Fibroblast of skin of abdomen (primary cell): ENCODE measurements at regions not wholly inside any gene's neighbourhood (a gene's known extent, or its start where the extent isn't known, plus 50 kb on each side); places are given as distances from the start of the nearest gene placed in this dataset.
"Not testable (repeated sequence)": the region's sequence is repeated elsewhere in the genome, so short reads cannot be mapped to it uniquely, and the experiment has no call there.

Experiments used
- DNase-seq: peaks from one replicate; pipeline ENCODE4 v3.0.0-alpha.2; 2013

DNA sequence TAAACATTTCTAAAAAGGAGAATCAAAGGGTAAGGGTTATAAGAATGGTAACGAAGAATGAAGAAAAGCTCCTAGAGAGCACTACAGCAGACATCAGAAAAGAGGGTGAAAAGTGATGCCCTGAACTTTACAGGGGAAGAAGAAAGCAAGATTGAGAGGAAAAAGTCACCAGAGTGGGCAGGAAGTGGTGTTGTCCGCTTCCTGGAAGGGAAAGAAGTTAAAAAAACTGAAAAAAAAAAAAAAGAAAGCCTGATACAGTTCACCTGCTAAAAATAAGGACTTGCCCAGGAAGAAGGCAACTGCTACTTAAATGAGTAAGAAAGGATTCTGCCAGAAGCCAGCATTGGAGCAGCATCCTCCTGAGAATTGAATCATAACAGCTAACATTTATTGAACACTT, 330.1 kb upstream of the PHF14 start:
- DNase-seq, result no peak

DNA sequence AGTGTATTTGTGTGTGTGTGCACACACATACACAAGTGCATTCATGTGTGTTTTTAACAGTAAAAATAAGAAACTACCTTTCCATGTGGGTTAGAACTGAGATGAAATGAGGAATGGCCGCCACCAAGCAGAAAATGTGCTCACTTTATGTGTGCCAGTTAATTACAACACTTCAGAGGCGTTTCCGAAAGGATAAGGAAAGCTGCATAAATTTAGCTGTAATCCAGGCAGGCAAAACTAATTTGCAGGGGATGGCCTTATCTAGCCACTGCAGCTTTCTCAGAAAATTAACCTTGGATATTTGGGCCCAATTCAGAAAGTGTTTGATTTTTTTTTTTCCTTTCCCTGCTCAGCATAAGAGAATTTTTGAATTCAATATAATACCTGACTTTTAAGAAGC, 328.8 kb upstream of the PHF14 start:
- no peak for DNase-seq

DNA sequence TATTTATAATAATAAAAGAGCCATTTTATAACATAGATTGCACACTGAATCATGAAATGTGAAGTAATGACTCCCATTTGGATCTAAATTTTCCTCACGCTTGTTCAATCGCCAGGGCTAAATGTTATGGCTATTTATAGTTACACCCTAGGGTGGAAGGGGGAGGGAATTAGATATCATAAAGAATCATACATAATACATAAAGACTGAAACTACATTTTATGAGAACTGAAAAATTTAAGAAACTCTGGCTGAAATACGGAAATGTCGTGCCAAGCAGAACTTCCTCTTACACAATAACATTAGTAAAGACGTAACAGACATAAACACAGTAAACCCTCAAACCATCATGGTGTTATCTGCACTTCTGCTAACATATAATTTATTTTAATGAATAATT, 327.5 kb upstream of the PHF14 start:
- DNase-seq, result no peak

DNA sequence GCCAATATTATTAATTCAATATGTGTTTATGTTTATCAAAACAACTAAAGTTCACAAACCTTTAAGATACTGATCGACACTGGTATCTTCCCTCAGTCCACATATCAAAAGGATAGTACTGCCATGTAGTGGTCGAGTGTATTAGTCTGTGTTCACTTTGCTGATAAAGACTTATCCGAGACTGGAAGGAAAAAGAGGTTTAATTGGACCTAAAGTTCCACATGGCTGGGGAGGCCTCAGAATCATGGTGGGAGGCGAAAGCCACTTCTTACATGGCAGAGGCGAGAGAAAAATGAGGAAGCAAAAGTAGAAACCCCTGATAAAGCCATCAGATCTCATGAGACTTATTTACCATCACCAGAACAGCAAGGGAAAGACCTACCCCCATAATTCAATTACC, 325.4 kb upstream of the PHF14 start:
- DNase-seq, result no peak

DNA sequence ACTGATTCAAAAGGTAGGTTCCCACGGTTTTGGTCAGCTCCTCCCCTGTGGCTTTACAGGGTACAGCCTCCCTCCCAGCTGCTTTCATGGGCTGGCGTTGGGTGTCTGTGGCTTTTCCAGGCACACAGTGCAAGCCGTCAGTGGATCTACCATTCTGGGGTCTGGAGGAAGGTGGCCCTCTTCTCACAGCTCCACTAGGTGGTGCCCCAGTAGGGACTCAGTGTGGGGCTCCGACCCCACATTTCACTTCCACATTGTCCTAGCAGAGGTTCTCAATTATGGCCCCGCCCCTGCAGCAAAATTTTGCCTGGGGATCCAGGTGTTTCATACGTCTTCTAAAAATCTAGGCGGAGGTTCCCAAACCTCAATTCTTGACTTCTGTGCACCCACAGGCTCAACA, 324.6 kb upstream of the PHF14 start:
- not testable (repeated sequence) for DNase-seq

DNA sequence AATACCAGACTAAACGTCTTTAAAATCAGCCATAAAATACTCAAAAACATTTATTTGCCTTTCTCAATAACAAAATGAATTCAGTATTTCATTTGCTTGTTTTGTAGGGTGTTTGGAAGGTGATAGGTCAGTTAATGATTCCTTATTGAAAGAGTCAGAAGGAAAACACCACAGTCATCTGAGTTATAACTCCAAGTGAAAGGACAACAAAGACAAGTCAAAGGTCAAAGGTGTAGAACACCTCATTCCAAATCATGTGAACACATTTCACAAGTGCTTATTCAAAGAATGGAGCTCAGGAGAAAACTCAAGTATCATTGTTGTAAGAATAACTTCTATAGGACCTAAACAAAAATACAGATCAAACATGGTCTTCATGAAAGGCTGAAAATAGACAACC, 318.6 kb upstream of the PHF14 start:
- no peak for DNase-seq

DNA sequence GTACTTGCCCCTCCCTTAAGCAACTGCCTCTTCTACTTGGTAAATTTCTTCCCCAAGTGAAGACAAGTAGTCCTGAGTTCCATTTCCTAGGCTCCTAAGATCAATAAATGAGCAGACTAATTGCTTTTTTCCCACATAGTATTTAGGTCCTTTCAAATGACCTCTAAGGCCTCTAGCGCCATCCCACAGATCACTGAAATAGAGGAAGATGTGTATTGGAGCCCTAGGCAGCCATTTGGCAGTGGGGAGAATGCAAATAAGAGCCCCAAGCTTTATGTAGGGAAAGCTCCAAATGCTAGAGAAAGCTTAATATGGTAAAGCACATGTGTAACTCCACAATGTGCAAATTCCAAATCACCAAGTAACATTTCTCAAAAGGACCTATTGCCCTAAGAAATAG, 316.5 kb upstream of the PHF14 start:
- no peak for DNase-seq

DNA sequence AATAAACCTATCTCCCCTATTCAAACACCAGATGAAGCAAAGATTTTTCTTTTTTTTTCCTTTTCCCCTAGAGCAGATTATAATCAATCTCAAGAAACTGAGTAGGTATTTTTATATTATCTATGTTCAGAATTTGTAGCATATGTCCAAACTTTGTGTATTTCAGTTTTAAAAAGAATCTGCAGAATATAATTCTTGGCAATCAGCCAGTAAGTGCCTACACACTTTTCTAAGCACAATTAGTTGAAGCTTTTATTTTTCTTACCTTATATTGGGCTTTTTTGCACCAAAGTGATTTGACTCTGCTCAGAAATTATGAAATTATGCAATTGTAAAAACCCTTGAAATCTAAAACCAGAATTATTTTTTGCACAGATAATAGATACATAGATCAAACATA, 315.8 kb upstream of the PHF14 start:
- no peak for DNase-seq

DNA sequence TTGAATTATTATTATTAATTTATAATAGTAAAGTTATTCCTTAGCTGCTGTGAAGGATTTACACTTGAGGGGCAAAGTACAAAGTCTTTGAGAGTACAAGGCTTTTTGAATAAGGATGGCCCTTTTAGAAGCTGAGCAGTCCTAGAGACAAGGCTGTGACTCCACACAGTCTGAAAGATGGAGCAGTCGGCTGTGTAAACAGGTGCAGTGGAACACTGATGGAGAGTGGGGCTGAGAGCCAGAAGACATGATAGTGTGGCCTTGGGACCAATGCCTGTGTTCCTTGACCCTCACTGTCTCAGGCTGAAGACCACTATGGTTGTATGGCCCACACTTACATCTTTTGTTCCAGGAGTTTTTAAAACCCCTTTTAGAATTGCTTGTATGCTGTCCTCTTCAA, 311.2 kb upstream of the PHF14 start:
- DNase-seq, result no peak

DNA sequence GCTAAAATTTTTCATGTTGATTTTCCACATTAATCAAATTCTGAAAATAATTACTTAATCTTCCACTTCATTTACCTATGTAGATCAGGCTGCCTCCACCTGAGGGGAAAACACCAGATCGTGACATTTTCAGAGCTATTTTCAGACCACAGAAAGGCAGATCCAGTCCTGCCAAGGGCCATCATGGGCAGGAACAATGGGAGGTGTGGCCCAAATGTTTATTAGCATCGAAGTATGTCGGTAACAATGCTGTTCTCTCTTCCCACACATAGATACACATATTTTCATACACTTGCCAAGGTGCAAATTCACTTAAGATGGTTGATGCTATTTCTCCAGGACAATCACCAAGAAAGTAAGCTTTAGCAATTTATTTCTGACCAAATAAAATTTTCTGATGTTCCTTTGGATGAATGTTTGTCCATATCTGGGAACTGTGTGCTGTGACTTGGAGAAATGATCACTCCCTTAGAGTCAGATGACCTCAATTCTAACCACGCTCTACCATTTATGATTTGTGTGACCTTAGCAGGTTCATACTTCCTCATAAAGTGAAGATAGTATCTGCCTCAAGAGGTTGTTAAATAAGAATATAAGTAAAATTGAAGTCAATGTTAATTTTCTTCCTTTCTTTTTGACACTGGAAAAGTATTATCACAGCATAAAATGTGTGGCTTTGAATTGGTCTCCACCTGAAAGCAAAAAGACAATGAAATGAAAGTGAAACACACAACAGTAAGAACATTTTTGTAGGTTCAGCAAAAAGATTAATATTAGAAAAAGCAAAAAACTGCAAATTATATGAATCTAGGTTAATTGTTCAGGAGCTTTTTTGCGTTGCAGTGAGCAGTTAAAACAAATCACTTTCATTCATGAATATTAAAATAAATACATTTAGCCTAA, 310.4 kb upstream of the PHF14 start:
- no peak for DNase-seq

DNA sequence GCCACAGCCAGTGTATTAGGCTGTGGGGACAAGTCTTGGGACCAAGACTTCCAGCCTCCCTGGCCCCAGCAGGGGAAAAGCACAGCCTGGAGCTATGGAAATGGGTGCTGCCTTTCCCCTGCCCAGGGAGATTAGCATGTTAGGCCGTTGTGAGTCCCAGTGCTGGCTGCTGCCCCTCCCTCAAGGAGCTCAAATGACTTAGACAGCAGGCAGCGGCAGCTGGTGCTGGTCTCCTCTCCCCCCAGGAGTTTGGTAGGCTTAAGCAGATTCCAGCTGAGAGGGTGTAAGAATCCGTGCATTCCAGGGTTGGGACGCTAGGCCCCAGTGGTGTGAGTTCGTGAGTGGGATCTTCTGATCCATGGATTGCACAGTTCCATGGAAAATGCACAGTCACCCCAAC, 301.5 kb upstream of the PHF14 start:
- no peak for DNase-seq

DNA sequence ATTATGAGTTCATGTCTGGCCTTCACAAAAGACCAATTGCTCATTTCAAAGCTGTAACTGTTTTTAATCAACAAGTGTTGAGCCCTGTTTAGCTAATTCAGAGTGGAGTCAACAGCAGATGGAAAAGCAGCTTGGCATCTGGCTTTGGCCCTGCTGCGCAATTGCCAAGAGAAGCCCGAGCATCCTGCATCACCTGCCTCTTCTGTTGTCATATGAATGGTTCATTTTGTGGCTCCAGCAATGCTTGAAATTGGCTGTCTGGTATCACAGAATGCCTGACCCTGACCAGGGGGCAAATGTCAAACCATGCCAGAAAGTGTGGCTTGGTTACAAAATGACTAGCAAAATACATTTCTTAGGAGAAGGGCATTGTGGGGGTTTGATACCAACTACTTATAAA, 296.5 kb upstream of the PHF14 start:
- no peak for DNase-seq

DNA sequence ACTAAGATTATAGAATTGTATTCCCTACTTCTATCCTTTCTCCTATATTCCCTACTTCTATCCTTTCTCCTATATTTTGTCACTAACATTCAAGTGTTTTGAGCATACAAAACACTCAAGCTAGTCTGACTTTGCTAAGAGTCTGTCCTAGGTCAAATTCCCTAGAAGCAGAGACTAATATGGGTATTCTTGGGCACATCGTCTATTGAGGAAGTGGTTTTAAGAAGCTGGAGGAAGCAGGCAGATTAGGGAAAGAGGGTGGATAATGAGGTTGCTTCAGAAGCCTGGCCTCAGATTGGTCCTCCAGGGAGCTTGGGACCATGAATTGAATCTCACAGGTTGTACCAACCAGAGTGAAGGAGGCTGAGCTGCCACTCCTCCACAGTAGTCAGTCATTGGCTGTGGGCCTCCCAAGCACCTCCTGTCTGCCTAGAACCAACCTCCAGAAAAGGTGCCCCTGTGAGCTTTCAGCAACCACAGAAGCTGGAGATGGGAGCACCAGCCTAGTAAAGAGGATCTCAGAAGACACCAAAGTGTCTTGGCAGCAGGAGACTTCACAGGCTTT, 295.9 kb upstream of the PHF14 start:
- DNase-seq, result no peak

DNA sequence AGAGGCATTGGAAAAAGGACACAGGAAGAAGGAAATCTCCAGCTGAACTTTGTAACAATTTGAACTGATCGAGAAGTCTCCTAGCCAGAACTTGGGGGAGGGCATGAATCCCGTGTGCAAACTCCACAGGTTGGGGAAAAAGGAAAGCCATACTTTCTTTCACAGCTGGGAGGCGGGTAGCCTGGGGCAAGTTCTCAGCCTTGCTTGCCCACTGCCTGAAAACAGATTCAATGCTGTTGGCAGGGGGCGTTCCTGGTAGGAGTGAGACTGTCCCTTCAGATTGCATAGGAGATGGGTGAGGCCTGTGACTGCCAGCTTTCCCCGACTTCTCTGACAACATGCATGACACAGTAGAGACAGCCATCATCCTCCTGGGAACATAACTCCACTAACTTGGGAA, 289.1 kb upstream of the PHF14 start:
- DNase-seq, result no peak

DNA sequence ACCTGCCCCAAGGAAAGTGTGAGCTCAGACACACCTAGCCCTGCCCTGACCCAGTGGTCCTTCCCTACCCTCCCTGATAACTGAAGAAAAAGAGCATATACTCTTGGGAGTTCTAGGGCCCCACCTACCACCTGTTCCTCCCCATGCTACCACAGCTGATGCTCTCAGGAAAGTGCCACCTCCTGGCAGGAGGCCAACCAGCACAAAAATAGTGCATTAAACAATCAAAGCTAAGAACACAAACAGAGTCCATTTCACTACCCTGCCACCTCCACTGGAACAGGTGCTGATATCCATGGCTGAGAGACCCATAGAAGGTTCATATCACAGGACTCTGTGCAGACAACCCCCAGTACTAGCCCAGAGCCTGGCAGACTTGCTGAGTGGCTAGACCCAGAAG, 288.6 kb upstream of the PHF14 start:
- DNase-seq, result no peak

DNA sequence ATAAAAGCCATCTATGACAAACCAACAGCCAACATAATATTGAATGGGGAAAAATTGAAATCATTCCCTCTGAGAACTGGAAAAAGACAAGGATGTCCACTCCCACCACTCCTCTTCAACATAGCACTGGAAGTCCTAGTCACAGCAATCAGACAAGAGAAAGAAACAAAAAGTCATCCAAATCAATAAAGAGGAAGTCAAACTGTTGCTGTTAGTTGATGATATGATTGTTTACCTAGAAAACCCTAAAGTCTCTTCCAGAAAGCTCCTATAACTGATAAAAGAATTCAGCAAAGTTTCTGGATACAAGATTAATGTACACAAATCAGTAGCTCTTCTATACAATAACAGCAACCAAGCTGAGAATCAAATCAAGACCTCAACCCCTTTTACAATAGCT, 285.1 kb upstream of the PHF14 start:
- DNase-seq, result no peak

DNA sequence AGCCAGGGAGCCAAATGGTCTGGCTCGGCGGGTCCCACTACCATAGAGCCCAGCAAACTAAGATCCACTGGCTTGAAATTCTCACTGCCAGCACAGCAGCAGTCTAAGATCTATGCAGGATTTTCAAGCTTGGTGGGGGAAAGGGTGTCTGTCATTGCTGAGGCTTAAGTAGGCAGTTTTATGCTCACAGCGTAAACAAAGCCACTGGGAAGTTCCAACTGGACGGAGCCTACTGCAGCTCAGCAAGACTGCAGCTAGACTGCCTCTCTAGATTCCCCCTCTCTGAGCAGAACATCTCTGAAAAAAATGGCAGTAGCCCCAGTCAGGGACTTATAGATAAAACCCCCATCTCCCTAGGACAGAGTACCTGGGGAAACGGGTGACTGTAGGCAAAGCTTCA, 277.6 kb upstream of the PHF14 start:
- DNase-seq, result no peak

DNA sequence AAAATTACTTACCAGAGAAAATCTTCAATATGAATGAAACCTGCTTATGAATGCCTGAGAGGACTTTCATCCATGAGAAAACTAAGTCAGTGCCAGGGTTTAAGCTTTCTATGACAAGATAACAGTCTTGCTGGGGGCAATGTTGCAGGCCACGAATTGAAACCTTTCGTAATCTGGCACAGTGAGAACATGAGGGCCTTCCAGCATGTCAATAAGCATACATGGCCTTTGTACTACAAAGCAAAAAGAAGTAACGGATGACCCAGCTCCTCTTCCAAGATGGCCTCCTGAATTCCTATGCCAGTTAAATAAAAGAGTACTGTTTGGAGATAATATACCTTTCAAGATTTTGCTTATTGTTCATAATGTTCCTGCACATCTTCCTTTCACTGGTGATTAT, 270.6 kb upstream of the PHF14 start:
- no peak for DNase-seq

DNA sequence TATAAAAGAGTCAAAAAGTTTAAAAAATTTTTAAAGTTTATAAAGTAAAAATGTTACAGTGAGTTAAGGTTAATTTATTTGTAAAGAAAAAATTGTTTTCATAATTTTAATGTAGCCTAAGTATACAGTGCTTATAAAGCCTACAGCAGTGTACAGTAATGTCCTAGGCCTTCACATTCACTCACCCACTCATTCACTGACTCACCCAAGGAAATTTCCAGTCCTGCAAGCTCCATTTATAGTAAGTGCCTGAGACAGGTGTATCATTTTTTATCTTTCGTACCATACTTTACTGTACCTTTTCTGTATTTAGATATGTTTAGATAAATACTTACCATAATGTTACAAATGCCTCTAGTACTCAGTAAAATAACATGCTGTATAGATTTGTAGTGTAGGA, 269.7 kb upstream of the PHF14 start:
- DNase-seq, result no peak

DNA sequence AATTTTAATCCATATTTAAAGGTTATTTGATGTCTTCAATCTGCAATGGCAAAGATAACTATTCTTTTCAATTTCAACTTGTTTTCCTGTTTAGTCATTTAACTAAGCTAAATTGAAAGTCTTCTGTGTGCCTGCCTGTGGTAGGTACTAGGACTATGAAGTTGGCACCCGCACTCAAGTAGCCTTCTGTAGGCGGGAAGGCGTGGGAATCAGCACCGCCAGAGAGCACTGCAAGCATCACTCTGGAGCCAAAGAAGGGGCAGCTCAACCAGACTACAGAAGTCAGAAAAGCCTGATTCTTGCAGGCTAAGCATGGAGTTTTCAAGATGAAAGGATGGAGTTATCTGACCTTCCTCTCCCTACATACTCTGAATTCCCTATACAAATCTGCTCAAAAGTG, 269.0 kb upstream of the PHF14 start:
- DNase-seq, result no peak

DNA sequence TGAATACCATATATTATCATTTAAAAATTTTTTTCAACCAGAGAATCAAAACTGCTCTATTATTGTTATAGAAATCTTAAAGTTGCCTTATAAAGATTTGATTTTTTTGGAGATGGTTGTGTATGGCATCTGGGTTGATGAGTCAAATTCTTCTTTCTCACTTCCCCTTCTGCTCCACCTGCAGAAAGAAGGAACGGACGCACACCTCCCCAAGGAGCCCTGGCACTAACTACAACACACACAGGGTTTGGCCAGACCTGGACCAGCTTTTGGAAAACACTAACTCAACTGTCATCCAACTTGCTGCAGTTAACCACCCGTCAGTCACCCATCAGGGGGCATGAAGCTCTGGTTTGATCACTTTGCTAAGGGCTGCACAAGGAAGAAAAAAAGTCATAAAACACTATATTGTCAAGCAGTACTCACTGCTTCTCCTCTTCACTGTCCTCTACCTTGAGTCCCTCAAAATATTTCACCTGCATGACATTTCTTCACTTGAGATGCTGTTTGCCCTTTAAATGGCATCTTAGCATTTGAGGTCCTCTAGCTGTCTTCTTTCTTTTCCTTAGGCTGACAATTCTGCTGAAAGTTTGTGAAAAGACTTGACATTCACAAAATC, 266.7 kb upstream of the PHF14 start:
- DNase-seq, result no peak

DNA sequence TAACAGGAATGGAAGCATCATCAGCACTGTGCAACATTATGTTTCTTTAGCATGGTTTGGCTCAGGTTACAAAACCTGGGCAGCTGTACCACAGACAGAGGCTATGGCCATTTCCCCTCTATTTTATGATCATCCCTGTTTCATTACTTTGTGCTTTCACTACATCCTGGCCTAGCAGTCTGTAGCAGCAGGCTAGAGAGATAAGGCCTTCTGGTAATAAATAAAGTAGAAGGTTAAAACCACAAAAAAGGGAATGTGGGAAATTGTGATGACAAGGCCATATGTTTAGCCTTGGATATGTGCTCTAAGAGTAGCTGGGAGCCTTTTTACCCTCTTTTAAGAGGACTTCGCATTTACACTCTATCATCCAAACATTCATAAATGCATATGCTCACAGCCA, 266.2 kb upstream of the PHF14 start:
- DNase-seq, result no peak

DNA sequence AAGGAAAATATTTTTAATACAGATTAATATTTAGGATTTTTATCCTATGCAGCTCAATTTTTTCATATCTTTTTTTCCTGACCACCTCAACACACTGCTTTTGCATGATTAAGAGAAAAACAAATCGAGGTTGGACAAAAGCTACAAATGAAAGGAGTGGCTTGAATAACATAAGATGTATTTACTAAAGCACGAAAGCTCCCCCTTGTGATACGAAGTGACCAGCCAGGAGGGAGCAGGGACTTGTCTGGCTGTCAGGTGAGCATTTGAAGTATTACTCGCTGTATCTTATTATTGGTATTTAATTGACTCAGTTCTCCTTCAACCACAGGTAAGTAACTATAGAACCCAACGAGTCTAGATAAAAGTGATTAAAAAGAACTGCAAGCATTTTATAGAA, 265.2 kb upstream of the PHF14 start:
- no peak for DNase-seq

DNA sequence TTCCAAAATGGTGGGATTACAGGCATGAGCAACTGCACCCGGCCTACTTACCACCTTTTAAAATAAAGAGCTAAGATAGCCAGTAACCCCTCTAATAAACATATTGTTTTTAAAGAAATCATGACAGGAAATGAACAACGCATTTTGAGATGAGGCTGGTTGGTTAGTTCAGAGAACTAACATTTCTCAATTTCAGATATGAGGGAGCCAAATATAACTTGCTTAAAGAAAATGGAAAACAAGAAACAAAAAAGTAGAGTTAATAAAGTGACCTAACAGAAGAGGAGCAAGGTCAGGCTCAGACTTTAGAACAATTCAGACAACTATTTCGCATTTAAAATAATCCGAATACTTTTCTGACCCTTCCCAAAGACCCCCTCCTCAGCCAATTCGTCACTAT, 254.9 kb upstream of the PHF14 start:
- DNase-seq, result no peak
